Peyer's patch (tissue), 4 donors: ENCODE measurements at regions not wholly inside any gene's neighbourhood (a gene's known extent, or its start where the extent isn't known, plus 50 kb on each side); places are given as distances from the start of the nearest gene placed in this dataset.

ENCODE experiments used
- DNase-seq, 3 donors: peaks; one replicate each; pipeline ENCODE4 v3.0.0-alpha.2; 2017 to 2019
- H3K27ac ChIP-seq, 4 donors: fragments of 200-600 bp; sonication (generic); one replicate each; pipeline ENCODE4 v1.5.1; 2016 to 2019
- H3K27me3 ChIP-seq, 2 donors: fragments of 200-600 bp; sonication (generic); one replicate each; pipeline ENCODE4 v1.5.1; 2019
- H3K36me3 ChIP-seq, 3 donors: fragments of 200-600 bp; sonication (generic); one replicate each; pipeline ENCODE4 v1.5.1; 2016 to 2019
- H3K4me1 ChIP-seq, 4 donors: fragments of 200-600 bp; sonication (generic); one replicate each; pipeline ENCODE4 v1.5.1; 2016 to 2019
- H3K4me3 ChIP-seq, 4 donors: fragments of 200-600 bp; sonication (generic); 1 replicate in 3 of 4; 2 replicates in 1 of 4; pipeline ENCODE4 v1.5.1; 2016 to 2019; ENCODE audit warnings: mild to moderate bottlenecking in 1 of 4
- H3K9me3 ChIP-seq, 4 donors: fragments of 200-600 bp; sonication (generic); one replicate each; pipeline ENCODE4 v1.5.1; 2016 to 2019; ENCODE audit warnings: mild to moderate bottlenecking in 1 of 4
- CTCF ChIP-seq, 6 experiments: fragments of 450-650 bp in 4 of 6; fragments of 200-600 bp in 2 of 6; sonication (generic) in 1 of 6; IDR thresholded peaks; one replicate each; pipeline ENCODE4 v1.5.1; 2017 to 2019; ENCODE audit warnings: antibody characterized with exemption in 6 of 6, mild to moderate bottlenecking in 3 of 6, moderate library complexity in 1 of 6
- POLR2A ChIP-seq, 2 donors: fragments of 450-650 bp; IDR thresholded peaks; one replicate each; pipeline ENCODE4 v1.5.1; 2017; ENCODE audit warnings: antibody characterized with exemption in 2 of 2, mild to moderate bottlenecking in 2 of 2, moderate library complexity in 2 of 2

GRCh38 chr12:105554223-105554678 is 223.8 kb downstream of the C12orf75 start:
- no peak for DNase-seq
- Histone ChIP-seq H3K27ac (no peak overlapping the region), H3K4me1 (no peaks in the 10 kb centered on the region), H3K4me3 (no peak overlapping the region), H3K9me3 (no peaks in the 10 kb centered on the region), H3K36me3 (no peaks in the 10 kb centered on the region), H3K27me3 (no peaks in the 10 kb centered on the region)
- TF ChIP-seq CTCF (IDR thresholded peaks at IDR 0.05) (no peak), POLR2A (IDR thresholded peaks at IDR 0.05) (no peak)

GRCh38 chr12:105554856-105555255 is 224.4 kb downstream of the C12orf75 start:
- no peak for DNase-seq
- no peaks in the 10 kb centered on the region for H3K4me1 ChIP-seq
- no peaks in the 10 kb centered on the region for H3K9me3 ChIP-seq
- no peak overlapping the region for H3K4me3 ChIP-seq
- TF ChIP-seq POLR2A (IDR thresholded peaks at IDR 0.05) = no peak
- no peaks in the 10 kb centered on the region for H3K36me3 ChIP-seq
- H3K27me3 ChIP-seq = no peaks in the 10 kb centered on the region
- no peak overlapping the region for H3K27ac ChIP-seq

GRCh38 chr12:105555556-105556295 is 225.2 kb downstream of the C12orf75 start:
- no peak overlapping the region for H3K27ac ChIP-seq
- H3K4me1 ChIP-seq = no peaks in the 10 kb centered on the region
- TF ChIP-seq POLR2A (IDR thresholded peaks at IDR 0.05) (no peak), CTCF (IDR thresholded peaks at IDR 0.05) (no peak)
- no peak for DNase-seq
- no peaks in the 10 kb centered on the region for H3K27me3 ChIP-seq
- no peaks in the 10 kb centered on the region for H3K9me3 ChIP-seq
- H3K36me3 ChIP-seq = no peaks in the 10 kb centered on the region
- H3K4me3 ChIP-seq = no peak overlapping the region

- H3K36me3 ChIP-seq = no peaks in the 10 kb centered on the region
- no peaks in the 10 kb centered on the region for H3K9me3 ChIP-seq
- no peak for DNase-seq
- no peak for TF ChIP-seq POLR2A (IDR thresholded peaks at IDR 0.05)
- no peak for TF ChIP-seq CTCF (IDR thresholded peaks at IDR 0.05)
- H3K4me1 ChIP-seq = peaks cover 0 to 4% (median 0%) of the 10 kb centered on the region in 4 donors
- no peak overlapping the region for H3K4me3 ChIP-seq
- no peaks in the 10 kb centered on the region for H3K27me3 ChIP-seq
- H3K27ac ChIP-seq = no peak overlapping the region
Observed at GRCh38 chr12:105559310-105559709, 228.8 kb downstream of the C12orf75 start.

DNA sequence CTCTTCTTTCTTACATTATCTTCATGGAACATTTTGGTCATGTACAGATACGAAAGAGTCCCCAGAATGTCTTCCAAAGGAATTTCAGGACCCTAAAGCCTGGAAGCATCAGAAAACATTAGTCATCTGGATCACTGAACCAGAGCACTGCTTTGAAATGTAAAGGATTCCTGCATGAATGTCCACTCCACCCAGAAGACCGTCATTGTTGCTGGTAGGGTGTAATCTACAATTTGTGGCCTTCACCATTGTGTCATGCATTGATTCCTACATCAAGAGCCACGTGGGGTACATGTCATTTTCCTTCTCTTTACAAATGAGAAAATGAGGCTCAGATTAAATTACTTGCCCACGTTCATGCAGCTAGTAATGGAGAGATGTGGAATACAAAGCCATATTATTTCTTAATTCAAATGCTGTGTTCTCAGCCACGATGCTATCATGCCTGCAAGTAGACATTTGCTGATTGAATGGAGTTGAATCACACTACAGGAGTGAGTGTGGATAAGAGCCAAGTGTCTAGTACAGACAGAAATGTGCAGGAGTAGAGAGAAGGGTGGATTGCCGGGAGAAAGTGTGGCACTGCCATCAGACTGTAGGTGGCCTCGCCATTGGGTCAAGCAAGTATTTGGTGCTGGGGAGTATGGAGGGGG is 231.2 kb downstream of the C12orf75 start:
- no peak overlapping the region for H3K4me3 ChIP-seq
- no peak overlapping the region for H3K27ac ChIP-seq
- peaks cover 0 to 4% (median 0%) of the 10 kb centered on the region in 4 donors for H3K4me1 ChIP-seq
- no peaks in the 10 kb centered on the region for H3K36me3 ChIP-seq
- no peaks in the 10 kb centered on the region for H3K27me3 ChIP-seq
- TF ChIP-seq POLR2A (IDR thresholded peaks at IDR 0.05) (no peak), CTCF (IDR thresholded peaks at IDR 0.05) (no peak)
- no peaks in the 10 kb centered on the region for H3K9me3 ChIP-seq
- no peak for DNase-seq

GRCh38 chr12:105562199-105562971 is 231.9 kb downstream of the C12orf75 start:
- Histone ChIP-seq H3K9me3 (no peaks in the 10 kb centered on the region), H3K27me3 (no peaks in the 10 kb centered on the region), H3K4me3 (no peak overlapping the region), H3K36me3 (no peaks in the 10 kb centered on the region), H3K27ac (no peak overlapping the region), H3K4me1 (peaks cover 0 to 4% (median 0%) of the 10 kb centered on the region in 4 donors)
- DNase-seq = no peak
- TF ChIP-seq CTCF (IDR thresholded peaks at IDR 0.05) (no peak), POLR2A (IDR thresholded peaks at IDR 0.05) (no peak)
